ENCODE measurements at regions not wholly inside any gene's neighbourhood (a gene's known extent, or its start where the extent isn't known, plus 50 kb on each side); places are given as distances from the start of the nearest gene placed in this dataset.

- TF ChIP-seq POLR2AphosphoS5 (IDR thresholded peaks at IDR 0.05; ENCODE audit: low read depth, low read length), result no peak
- TF ChIP-seq TAF1 (IDR thresholded peaks at IDR 0.05; ENCODE audit: borderline replicate concordance, insufficient read depth, low read length), result no peak
- TF ChIP-seq REST (IDR thresholded peaks at IDR 0.05; ENCODE audit: insufficient read depth in 1 of 2, low read depth in 2 of 2, low read length in 2 of 2), result no peak
- TF ChIP-seq SIN3A (IDR thresholded peaks at IDR 0.05; ENCODE audit: borderline replicate concordance, insufficient read depth, low read length), result no peak
These were observed 81.6 kb upstream of the HS3ST2 start for GRCh38 chr16:22732400-22732799.
